ENCODE measurements at regions not wholly inside any gene's neighbourhood (a gene's known extent, or its start where the extent isn't known, plus 50 kb on each side); places are given as distances from the start of the nearest gene placed in this dataset.

GRCh38 chr2:120480903-120481445, 135.0 kb downstream of the INHBB start:
- FAIRE-seq (no peak), DNase-seq (ENCODE audit: insufficient read length, low spot score) (no peak)
- TF ChIP-seq CTCF (IDR thresholded peaks at IDR 0.05; ENCODE audit: insufficient read depth, missing control alignments), result no peak

- no peak for FAIRE-seq
- no peak for TF ChIP-seq CTCF (IDR thresholded peaks at IDR 0.05; ENCODE audit: insufficient read depth, missing control alignments)
- no peak for DNase-seq (ENCODE audit: insufficient read length, low spot score)
These were observed 135.7 kb downstream of the INHBB start for GRCh38 chr2:120481446-120482194.

- DNase-seq (ENCODE audit: insufficient read length, low spot score) (no peak), FAIRE-seq (no peak)
- no peak for TF ChIP-seq CTCF (IDR thresholded peaks at IDR 0.05; ENCODE audit: insufficient read depth, missing control alignments)
These were observed 136.4 kb downstream of the INHBB start for GRCh38 chr2:120482334-120482733.

GRCh38 chr2:120483355-120483754, 137.4 kb downstream of the INHBB start:
- no peak for DNase-seq (ENCODE audit: insufficient read length, low spot score)
- no peak for FAIRE-seq
- TF ChIP-seq CTCF (IDR thresholded peaks at IDR 0.05; ENCODE audit: insufficient read depth, missing control alignments), result no peak

- FAIRE-seq (no peak), DNase-seq (ENCODE audit: insufficient read length, low spot score) (no peak)
- TF ChIP-seq CTCF (IDR thresholded peaks at IDR 0.05; ENCODE audit: insufficient read depth, missing control alignments), result no peak
These were observed 139.2 kb downstream of the INHBB start for GRCh38 chr2:120485096-120485495.

- FAIRE-seq, result no peak
- no peak for DNase-seq (ENCODE audit: insufficient read length, low spot score)
- no peak for TF ChIP-seq CTCF (IDR thresholded peaks at IDR 0.05; ENCODE audit: insufficient read depth, missing control alignments)
These were observed 140.5 kb downstream of the INHBB start for GRCh38 chr2:120486441-120486840.

- DNase-seq (ENCODE audit: insufficient read length, low spot score) (no peak), FAIRE-seq (no peak)
- TF ChIP-seq CTCF (IDR thresholded peaks at IDR 0.05; ENCODE audit: insufficient read depth, missing control alignments), result no peak
These were observed 141.0 kb downstream of the INHBB start for GRCh38 chr2:120486946-120487345.
